ENCODE measurements at regions not wholly inside any gene's neighbourhood (a gene's known extent, or its start where the extent isn't known, plus 50 kb on each side); places are given as distances from the start of the nearest gene placed in this dataset.

GRCh38 chr21:32216293-32216692 is 62.6 kb downstream of the MIS18A start:
- Mint-ChIP-seq H3K36me3 (ENCODE audit: low read depth) (no peaks in the 10 kb centered on the region), H3K4me1 (no peaks in the 10 kb centered on the region), H3K27me3 (peaks cover 44% of the 10 kb centered on the region), H3K27ac (no peak overlapping the region), H3K4me3 (no peak overlapping the region)
- no peak for ATAC-seq
- peaks cover 3% of the 10 kb centered on the region for H3K9me3 ChIP-seq (ENCODE audit: control insufficient read depth, low read length, poor library complexity, severe bottlenecking)
- DNase-seq: no peak

GRCh38 chr21:32215306-32215685 is 63.6 kb downstream of the MIS18A start:
- DNase-seq: no peak

DNA sequence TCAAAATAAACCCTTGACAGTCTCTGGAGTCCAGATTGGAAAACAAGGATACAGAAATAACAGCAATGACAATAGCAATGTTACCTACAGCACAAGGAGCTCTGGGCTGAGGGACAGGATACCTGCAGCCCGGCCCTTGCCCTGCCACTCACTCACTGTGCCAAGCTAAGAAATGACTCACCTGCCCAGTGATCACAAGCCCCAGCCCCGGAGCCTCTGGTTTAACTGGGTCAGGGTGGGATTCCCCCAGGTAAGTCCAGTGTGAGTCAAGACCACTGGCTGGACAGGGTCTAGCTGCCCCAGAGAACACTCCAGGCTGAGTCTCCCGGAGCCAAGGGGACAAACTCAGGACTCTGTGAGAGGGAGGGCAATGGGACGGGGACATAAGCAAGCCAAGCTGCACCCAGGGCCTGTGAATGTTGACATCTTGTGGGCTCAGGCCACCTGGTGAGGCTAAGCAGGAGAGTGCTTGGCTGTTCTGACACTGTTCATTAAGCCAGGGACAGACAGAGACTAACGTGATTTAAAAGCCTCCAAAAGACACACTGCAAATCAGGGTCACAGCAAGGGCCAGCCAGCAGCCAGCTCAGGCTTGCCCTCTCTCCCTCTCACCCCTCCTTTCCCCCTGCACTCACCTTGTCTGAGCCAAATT is 64.1 kb downstream of the MIS18A start:
- Mint-ChIP-seq H3K27ac (no peak overlapping the region), H3K27me3 (peaks cover 52% of the 10 kb centered on the region), H3K4me3 (no peak overlapping the region), H3K36me3 (ENCODE audit: low read depth) (no peaks in the 10 kb centered on the region), H3K4me1 (no peaks in the 10 kb centered on the region)
- peaks cover 3% of the 10 kb centered on the region for H3K9me3 ChIP-seq (ENCODE audit: control insufficient read depth, low read length, poor library complexity, severe bottlenecking)
- DNase-seq (no peak), ATAC-seq (no peak)

More at GRCh38 chr21:32215306-32215685, 63.6 kb downstream of the MIS18A start:
- Mint-ChIP-seq H3K4me1 (no peaks in the 10 kb centered on the region), H3K27ac (no peak overlapping the region), H3K4me3 (no peak overlapping the region), H3K27me3 (peaks cover 52% of the 10 kb centered on the region), H3K36me3 (ENCODE audit: low read depth) (no peaks in the 10 kb centered on the region)
- peaks cover 3% of the 10 kb centered on the region for H3K9me3 ChIP-seq (ENCODE audit: control insufficient read depth, low read length, poor library complexity, severe bottlenecking)
- no peak for ATAC-seq

DNA sequence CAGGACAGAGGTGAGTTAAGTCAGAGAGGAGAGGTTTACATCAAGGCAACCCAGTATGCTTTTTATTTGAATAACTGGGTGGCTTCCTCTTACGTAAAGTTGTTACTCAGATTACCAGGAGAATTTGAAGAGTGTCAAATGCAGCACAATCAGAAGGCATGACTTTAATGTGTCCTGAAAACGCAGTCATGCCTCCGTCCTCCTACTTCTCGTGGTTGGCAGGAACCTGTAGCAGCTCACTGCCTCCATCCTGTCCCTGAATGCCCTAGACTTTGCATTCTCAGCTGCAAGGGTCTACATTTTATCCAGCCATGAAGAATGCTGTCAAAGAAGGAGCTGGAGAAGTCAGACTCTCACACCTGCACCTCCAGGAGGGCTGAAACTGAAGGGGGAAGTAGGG is 66.7 kb downstream of the MIS18A start:
- ATAC-seq (no peak), DNase-seq (no peak)
- Mint-ChIP-seq H3K36me3 (ENCODE audit: low read depth) (no peaks in the 10 kb centered on the region), H3K4me1 (no peaks in the 10 kb centered on the region), H3K27me3 (peaks cover 52% of the 10 kb centered on the region), H3K4me3 (no peak overlapping the region), H3K27ac (no peak overlapping the region)
- peaks cover 3% of the 10 kb centered on the region for H3K9me3 ChIP-seq (ENCODE audit: control insufficient read depth, low read length, poor library complexity, severe bottlenecking)

DNA sequence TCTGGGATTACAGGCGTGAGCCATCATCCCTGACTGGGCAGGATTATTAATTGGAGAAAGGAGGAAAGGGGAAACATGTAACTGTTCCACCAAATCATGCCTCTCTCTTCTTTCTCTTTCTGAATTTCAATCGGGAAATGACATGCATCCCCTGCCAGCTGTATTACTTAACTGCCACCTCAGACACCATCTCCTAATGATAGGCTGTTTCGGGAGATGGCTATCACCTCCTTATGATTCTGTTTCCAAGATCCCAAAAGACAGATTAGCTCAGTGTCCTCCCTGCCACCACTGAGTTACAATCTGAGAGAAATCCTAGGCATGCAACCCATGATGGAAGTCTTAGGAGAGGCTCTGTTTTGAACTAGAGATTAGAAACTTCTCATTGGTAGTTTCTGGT is 67.5 kb downstream of the MIS18A start:
- H3K4me3 Mint-ChIP-seq: no peak overlapping the region

DNA sequence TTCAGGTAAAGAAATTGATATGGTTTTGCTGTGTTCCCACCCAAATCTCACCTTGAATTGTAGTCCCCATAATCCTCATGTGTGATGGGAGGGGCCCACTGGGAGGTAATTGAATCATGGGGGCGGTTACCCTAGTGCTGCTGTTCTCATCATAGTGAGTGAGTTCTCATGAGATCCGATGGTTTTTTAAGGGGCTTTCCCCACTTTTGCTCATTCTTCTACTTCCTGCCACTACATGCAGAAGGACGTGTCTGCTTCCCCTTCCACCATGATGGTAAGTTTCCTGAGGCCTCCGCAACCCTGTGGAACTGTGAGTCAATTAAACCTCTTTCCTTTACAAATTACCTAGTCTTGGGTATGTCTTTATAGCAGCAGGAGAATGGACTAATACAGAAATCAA is 69.3 kb downstream of the MIS18A start:
- H3K36me3 Mint-ChIP-seq (ENCODE audit: low read depth): no peaks in the 10 kb centered on the region

More for the DNA sequence above, 67.5 kb downstream of the MIS18A start:
- DNase-seq (no peak), ATAC-seq (no peak)
- peaks cover 3% of the 10 kb centered on the region for H3K9me3 ChIP-seq (ENCODE audit: control insufficient read depth, low read length, poor library complexity, severe bottlenecking)
- Mint-ChIP-seq H3K4me1 (no peaks in the 10 kb centered on the region), H3K36me3 (ENCODE audit: low read depth) (no peaks in the 10 kb centered on the region), H3K27ac (no peak overlapping the region), H3K27me3 (peaks cover 49% of the 10 kb centered on the region)

GRCh38 chr21:32207406-32207716 is 71.5 kb downstream of the MIS18A start:
- ATAC-seq: no peak
- Mint-ChIP-seq H3K27me3 (peaks cover 29% of the 10 kb centered on the region), H3K27ac (no peak overlapping the region), H3K36me3 (ENCODE audit: low read depth) (no peaks in the 10 kb centered on the region), H3K4me3 (no peak overlapping the region), H3K4me1 (no peaks in the 10 kb centered on the region)
- DNase-seq: no peak
- H3K9me3 ChIP-seq (ENCODE audit: control insufficient read depth, low read length, poor library complexity, severe bottlenecking): no peaks in the 10 kb centered on the region

More for the DNA sequence above, 69.3 kb downstream of the MIS18A start:
- H3K27me3 Mint-ChIP-seq: peaks cover 44% of the 10 kb centered on the region
- no peaks in the 10 kb centered on the region for H3K4me1 Mint-ChIP-seq
- no peak for DNase-seq
- H3K27ac Mint-ChIP-seq: no peak overlapping the region
- no peak overlapping the region for H3K4me3 Mint-ChIP-seq
- ATAC-seq: no peak
- peaks cover 3% of the 10 kb centered on the region for H3K9me3 ChIP-seq (ENCODE audit: control insufficient read depth, low read length, poor library complexity, severe bottlenecking)

DNA sequence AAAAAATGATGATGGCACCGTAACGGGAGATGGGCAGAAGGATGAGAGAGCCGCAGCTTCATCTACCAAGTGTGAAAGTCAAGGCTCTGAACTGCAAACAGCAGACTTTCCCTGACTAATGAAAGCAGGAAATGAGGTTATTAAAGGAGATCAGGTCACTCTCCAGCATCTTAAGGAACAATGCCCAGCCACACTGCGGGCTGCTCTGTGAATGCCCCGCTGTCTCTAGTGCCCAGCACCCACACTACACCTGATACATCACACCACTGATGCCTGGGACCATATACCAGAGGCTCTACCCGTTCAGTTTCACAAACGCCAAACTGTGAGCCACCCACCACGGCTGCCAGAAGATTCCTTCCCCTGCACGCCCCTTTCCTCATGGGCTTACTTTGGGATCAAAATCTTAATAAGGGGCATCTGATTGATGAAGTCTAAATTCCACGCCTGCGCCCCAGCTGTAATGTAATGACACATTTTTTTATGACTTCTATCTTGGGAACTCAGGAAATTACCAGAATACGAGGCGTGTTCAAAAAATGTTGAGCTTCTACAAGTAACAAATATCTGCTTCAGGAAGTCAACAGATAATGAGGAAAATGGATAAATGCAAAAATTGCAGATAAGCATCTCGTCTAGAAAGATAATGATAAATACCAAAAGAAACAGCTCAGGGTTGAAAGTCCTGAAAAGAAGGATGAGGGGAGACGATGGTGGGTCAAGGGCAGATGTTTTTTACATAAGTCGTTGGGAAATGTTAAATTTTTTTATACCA is 72.0 kb downstream of the MIS18A start:
- Mint-ChIP-seq H3K27ac (no peak overlapping the region), H3K4me3 (no peak overlapping the region), H3K36me3 (ENCODE audit: low read depth) (no peaks in the 10 kb centered on the region), H3K27me3 (peaks cover 25% of the 10 kb centered on the region), H3K4me1 (no peaks in the 10 kb centered on the region)
- ATAC-seq (no peak), DNase-seq (no peak)
- H3K9me3 ChIP-seq (ENCODE audit: control insufficient read depth, low read length, poor library complexity, severe bottlenecking): no peaks in the 10 kb centered on the region

DNA sequence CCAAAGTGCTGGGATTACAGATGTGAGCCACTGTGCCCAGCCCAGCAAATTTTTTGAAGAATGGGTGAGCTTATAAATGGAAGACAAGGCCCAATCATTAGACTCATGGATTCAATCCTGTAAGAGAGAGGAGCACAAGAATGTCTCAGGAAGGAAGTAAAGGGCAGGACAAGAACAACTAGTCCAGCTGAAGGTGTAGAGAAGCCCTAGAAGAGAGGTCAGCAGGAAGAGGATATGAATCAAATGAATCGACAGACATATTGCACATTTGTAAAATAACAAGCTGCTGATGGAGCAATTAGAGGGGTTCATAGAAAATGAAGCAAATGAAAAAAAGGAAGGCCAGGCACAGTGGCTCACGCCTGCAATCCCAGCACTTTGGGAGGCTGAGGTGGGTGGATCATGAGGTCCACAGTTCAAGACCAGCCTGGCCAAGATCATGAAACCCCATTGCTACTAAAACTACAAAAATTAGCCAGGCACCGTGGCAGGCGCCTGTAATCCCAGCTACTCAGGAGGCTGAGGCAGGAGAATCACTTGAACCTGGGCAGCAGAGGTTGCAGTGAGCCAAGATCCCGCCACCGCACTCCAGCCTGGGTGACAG is 74.9 kb downstream of the MIS18A start:
- DNase-seq (no peak), ATAC-seq (no peak)
- H3K27ac Mint-ChIP-seq: no peak overlapping the region
- H3K4me1 Mint-ChIP-seq: no peaks in the 10 kb centered on the region
- no peaks in the 10 kb centered on the region for H3K9me3 ChIP-seq (ENCODE audit: control insufficient read depth, low read length, poor library complexity, severe bottlenecking)
- no peaks in the 10 kb centered on the region for H3K36me3 Mint-ChIP-seq (ENCODE audit: low read depth)
- no peak overlapping the region for H3K4me3 Mint-ChIP-seq
- H3K27me3 Mint-ChIP-seq: peaks cover 12% of the 10 kb centered on the region

- no peak for DNase-seq
- H3K27me3 Mint-ChIP-seq: peaks cover 10% of the 10 kb centered on the region
- H3K36me3 Mint-ChIP-seq (ENCODE audit: low read depth): no peaks in the 10 kb centered on the region
- no peak for ATAC-seq
- no peaks in the 10 kb centered on the region for H3K9me3 ChIP-seq (ENCODE audit: control insufficient read depth, low read length, poor library complexity, severe bottlenecking)
- no peak overlapping the region for H3K4me3 Mint-ChIP-seq
- no peak overlapping the region for H3K27ac Mint-ChIP-seq
- no peaks in the 10 kb centered on the region for H3K4me1 Mint-ChIP-seq
Observed at GRCh38 chr21:32200029-32200428, 78.8 kb downstream of the MIS18A start.

GRCh38 chr21:32198384-32198783 is 80.5 kb downstream of the MIS18A start:
- peaks cover 10% of the 10 kb centered on the region for H3K27me3 Mint-ChIP-seq
- no peaks in the 10 kb centered on the region for H3K4me1 Mint-ChIP-seq
- DNase-seq: no peak
- H3K9me3 ChIP-seq (ENCODE audit: control insufficient read depth, low read length, poor library complexity, severe bottlenecking): no peaks in the 10 kb centered on the region
- H3K4me3 Mint-ChIP-seq: no peak overlapping the region
- no peak for ATAC-seq
- no peaks in the 10 kb centered on the region for H3K36me3 Mint-ChIP-seq (ENCODE audit: low read depth)
- no peak overlapping the region for H3K27ac Mint-ChIP-seq

GRCh38 chr21:32197896-32198295 is 81.0 kb downstream of the MIS18A start:
- DNase-seq (no peak), ATAC-seq (no peak)
- Mint-ChIP-seq H3K4me3 (no peak overlapping the region), H3K4me1 (no peaks in the 10 kb centered on the region), H3K36me3 (ENCODE audit: low read depth) (no peaks in the 10 kb centered on the region), H3K27me3 (peaks cover 10% of the 10 kb centered on the region), H3K27ac (no peak overlapping the region)
- no peaks in the 10 kb centered on the region for H3K9me3 ChIP-seq (ENCODE audit: control insufficient read depth, low read length, poor library complexity, severe bottlenecking)

- no peaks in the 10 kb centered on the region for H3K9me3 ChIP-seq (ENCODE audit: control insufficient read depth, low read length, poor library complexity, severe bottlenecking)
- no peak for DNase-seq
- Mint-ChIP-seq H3K4me1 (no peaks in the 10 kb centered on the region), H3K27ac (no peak overlapping the region), H3K4me3 (no peak overlapping the region), H3K36me3 (ENCODE audit: low read depth) (no peaks in the 10 kb centered on the region), H3K27me3 (peaks cover 16% of the 10 kb centered on the region)
- ATAC-seq: no peak
Observed at GRCh38 chr21:32196001-32196400, 82.8 kb downstream of the MIS18A start.

DNA sequence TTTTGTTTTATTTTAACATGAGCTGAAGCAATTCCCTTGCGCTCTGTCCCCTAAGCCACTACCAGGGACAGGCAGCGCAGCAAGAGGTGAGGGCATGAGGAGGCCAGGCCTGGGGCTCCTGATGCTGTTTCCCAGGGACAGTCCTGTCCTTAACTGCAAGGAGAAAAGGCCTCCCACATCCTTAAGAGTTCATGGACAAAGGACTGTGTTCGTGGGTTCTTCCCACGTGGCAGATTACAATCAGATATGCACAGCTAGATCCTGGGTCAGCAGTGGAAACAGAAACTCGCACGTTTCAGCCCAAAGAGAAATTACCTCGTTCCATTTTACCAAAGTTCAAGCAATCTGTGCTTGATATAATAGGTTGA is 85.8 kb downstream of the MIS18A start:
- no peaks in the 10 kb centered on the region for H3K36me3 Mint-ChIP-seq (ENCODE audit: low read depth)
- no peak for ATAC-seq

More for the DNA sequence above, 85.8 kb downstream of the MIS18A start:
- H3K27me3 Mint-ChIP-seq: peaks cover 37% of the 10 kb centered on the region
- H3K27ac Mint-ChIP-seq: no peak overlapping the region
- no peak overlapping the region for H3K4me3 Mint-ChIP-seq
- H3K4me1 Mint-ChIP-seq: no peaks in the 10 kb centered on the region
- H3K9me3 ChIP-seq (ENCODE audit: control insufficient read depth, low read length, poor library complexity, severe bottlenecking): no peaks in the 10 kb centered on the region
- DNase-seq: no peak
